ENCODE measurements at regions not wholly inside any gene's neighbourhood (a gene's known extent, or its start where the extent isn't known, plus 50 kb on each side); places are given as distances from the start of the nearest gene placed in this dataset.

DNA sequence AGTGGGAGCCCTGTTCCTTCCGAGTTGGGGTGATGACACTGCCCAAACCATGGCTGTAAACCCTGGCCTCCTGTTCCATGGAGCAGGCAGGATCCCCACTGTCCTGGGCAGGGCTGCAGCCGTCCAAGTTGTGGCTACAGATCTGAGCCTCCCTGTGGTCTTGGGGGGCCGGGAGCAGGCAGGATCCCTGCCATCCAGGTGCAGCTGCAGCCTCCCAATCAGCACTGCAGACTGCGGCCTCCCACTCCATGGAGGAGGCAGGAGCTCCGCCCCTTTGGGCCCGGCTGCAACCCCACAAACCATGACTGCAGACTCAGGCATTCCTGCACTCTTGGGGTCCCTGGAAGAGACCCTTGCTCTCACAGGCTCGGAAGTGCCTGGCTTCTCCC lies 872.1 kb upstream of the GJE1 start:
- H3K4me3 ChIP-seq (ENCODE audit: low read length): no peak overlapping the region
- no peaks in the 10 kb centered on the region for H3K36me3 ChIP-seq (ENCODE audit: insufficient read depth, low read length)
- H3K27me3 ChIP-seq (ENCODE audit: insufficient read depth, low read length): no peaks in the 10 kb centered on the region
- peaks cover 2% of the 10 kb centered on the region for H3K9me3 ChIP-seq (ENCODE audit: low read length)
- no peaks in the 10 kb centered on the region for H3K4me1 ChIP-seq (ENCODE audit: insufficient read depth, low read length)
- H2AFZ ChIP-seq (ENCODE audit: low read depth, low read length): no peak overlapping the region

DNA sequence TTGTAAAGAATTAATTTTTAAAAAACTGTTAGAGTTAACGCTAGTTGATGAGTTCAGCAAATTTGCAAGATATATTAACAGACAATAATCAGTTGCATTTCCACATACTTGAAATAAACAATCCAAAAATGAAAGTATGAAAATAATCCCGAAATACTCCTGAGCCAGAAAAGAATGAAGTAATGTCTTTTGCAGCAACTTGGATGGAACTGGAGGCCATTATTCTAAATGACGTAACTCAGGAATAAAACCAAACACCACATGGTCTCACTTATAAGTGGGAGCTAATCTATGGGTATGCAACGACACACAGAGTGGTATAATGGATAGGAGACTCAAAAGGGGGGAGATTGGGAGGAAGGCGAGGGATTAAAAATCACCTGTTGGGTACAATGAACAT lies 872.9 kb upstream of the GJE1 start:
- no peaks in the 10 kb centered on the region for H3K27me3 ChIP-seq (ENCODE audit: insufficient read depth, low read length)
- no peak overlapping the region for H3K4me3 ChIP-seq (ENCODE audit: low read length)
- no peaks in the 10 kb centered on the region for H3K36me3 ChIP-seq (ENCODE audit: insufficient read depth, low read length)
- H2AFZ ChIP-seq (ENCODE audit: low read depth, low read length): no peak overlapping the region
- no peaks in the 10 kb centered on the region for H3K4me1 ChIP-seq (ENCODE audit: insufficient read depth, low read length)
- peaks cover 2% of the 10 kb centered on the region for H3K9me3 ChIP-seq (ENCODE audit: low read length)

DNA sequence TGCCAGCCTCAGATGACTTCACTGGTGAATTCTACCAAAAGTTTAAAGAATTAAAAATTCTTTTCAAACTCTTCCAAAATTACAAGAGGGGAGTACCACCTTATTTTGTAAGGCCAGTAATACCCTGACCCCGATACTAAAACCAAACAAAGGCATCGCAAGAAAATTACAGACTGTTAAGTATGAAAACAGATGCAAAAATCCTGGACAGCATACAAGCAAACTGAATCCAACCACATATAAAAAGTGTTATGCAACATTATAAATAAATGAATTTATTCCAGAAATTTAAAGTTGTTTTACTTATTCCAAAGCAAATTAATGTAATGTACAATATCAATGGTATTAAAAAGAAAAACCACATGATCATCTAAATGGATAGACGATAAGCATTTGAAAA lies 873.6 kb upstream of the GJE1 start:
- Histone ChIP-seq H3K36me3 (ENCODE audit: insufficient read depth, low read length) (no peaks in the 10 kb centered on the region), H3K27me3 (ENCODE audit: insufficient read depth, low read length) (no peaks in the 10 kb centered on the region), H3K4me1 (ENCODE audit: insufficient read depth, low read length) (no peaks in the 10 kb centered on the region), H3K4me3 (ENCODE audit: low read length) (no peak overlapping the region), H2AFZ (ENCODE audit: low read depth, low read length) (no peak overlapping the region), H3K9me3 (ENCODE audit: low read length) (peaks cover 2% of the 10 kb centered on the region)

DNA sequence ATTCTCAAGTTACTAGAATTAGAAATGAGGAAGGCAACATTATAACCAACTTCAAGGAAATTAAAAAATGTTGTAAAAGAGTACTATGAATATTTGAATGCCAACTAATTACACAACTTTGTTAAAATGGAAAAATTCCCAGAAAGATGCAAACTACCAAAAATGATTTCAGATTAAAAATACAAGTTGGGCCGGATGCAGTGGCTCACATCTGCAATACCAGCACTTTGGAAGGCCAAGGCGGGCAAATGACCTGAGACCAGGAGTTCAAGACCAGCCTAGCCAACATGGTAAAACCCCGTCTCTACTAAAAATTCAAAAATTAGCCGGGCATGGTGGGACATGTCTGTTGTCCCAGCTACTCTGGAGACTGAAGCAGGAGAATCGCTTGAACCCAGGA lies 874.2 kb upstream of the GJE1 start:
- Histone ChIP-seq H3K4me3 (ENCODE audit: low read length) (no peak overlapping the region), H2AFZ (ENCODE audit: low read depth, low read length) (no peak overlapping the region), H3K9me3 (ENCODE audit: low read length) (peaks cover 2% of the 10 kb centered on the region), H3K36me3 (ENCODE audit: insufficient read depth, low read length) (no peaks in the 10 kb centered on the region), H3K4me1 (ENCODE audit: insufficient read depth, low read length) (no peaks in the 10 kb centered on the region), H3K27me3 (ENCODE audit: insufficient read depth, low read length) (no peaks in the 10 kb centered on the region)

DNA sequence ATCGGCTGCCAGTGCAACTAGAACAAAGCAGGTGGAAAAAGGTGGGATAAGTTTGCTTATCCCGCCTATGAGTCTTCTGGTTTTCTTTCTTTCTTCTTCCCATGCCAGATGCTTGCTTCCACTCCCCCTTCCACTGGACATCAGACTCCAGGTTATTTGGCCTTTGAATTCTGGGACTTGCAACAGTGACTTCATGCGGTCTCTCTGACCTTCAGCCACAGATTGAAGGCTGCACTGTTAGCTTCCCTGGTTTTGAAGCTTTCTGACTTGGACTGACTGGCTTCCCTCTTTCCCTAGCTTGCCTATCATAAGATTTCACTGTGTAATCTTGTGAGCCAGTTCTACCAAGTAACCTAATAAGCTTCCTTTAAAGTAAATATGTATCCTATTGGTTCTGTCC lies 878.4 kb upstream of the GJE1 start:
- H3K4me1 ChIP-seq (ENCODE audit: insufficient read depth, low read length): no peaks in the 10 kb centered on the region
- H2AFZ ChIP-seq (ENCODE audit: low read depth, low read length): no peak overlapping the region
- no peaks in the 10 kb centered on the region for H3K9me3 ChIP-seq (ENCODE audit: low read length)
- H3K4me3 ChIP-seq (ENCODE audit: low read length): no peak overlapping the region
- no peaks in the 10 kb centered on the region for H3K27me3 ChIP-seq (ENCODE audit: insufficient read depth, low read length)
- no peaks in the 10 kb centered on the region for H3K36me3 ChIP-seq (ENCODE audit: insufficient read depth, low read length)

DNA sequence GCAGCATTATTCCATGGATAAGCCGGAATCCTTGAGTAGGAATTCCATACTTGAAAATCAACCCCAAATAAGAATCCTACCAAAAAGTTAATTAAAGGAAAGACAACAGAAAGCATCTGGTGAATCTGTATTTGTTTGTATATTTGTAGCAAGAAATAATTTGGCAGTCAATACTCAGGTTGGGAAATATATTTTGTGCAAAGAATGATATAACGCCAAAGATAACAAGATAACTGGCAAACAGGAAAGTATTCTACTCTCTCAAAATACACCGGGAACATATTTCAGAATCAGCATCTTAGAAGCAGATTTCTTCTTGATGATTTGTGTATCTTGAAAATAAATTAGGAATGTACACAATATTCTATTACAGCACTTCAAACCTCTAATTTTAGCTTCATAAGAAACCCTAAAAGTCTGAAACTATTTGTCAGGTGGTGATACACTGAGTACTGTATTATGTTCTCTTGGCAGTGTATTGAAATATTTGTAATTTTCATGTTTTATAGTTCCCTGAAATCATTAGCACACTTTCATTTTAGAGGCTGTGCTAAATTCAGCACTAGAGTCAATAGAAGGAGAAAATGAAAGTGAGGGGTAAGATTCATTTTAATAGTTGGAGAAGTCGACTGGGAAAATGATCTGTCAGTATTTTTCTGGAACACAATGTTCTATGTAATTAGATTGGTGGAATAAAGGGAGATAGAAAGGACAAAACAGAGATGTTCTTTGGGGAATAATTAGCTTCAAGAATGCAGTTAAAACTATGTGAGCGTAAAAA lies 879.7 kb upstream of the GJE1 start:
- Histone ChIP-seq H3K4me3 (ENCODE audit: low read length) (no peak overlapping the region), H3K36me3 (ENCODE audit: insufficient read depth, low read length) (no peaks in the 10 kb centered on the region), H3K27me3 (ENCODE audit: insufficient read depth, low read length) (no peaks in the 10 kb centered on the region), H3K4me1 (ENCODE audit: insufficient read depth, low read length) (no peaks in the 10 kb centered on the region), H3K9me3 (ENCODE audit: low read length) (no peaks in the 10 kb centered on the region), H2AFZ (ENCODE audit: low read depth, low read length) (no peak overlapping the region)

DNA sequence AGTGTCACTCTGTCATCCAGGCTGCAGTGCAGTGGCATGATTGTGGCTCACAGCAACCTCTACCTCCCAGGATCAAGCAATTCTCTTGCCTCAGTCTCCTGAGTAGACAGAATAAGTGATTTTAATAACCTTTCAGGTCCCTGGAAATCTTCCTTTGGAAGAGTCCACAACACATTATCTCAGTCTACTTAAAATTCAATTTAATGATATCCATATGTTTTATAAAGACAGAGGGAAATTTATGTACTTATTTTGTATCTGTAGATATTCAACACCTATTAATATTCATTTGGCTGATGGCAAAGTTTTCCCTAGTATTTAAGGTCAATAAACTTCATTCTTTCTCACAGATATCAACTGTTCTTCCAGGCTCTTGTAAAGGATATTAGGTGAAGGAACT lies 881.4 kb upstream of the GJE1 start:
- H3K36me3 ChIP-seq (ENCODE audit: insufficient read depth, low read length): no peaks in the 10 kb centered on the region
- no peak overlapping the region for H3K4me3 ChIP-seq (ENCODE audit: low read length)
- H3K4me1 ChIP-seq (ENCODE audit: insufficient read depth, low read length): no peaks in the 10 kb centered on the region
- no peaks in the 10 kb centered on the region for H3K27me3 ChIP-seq (ENCODE audit: insufficient read depth, low read length)
- no peaks in the 10 kb centered on the region for H3K9me3 ChIP-seq (ENCODE audit: low read length)
- no peak overlapping the region for H2AFZ ChIP-seq (ENCODE audit: low read depth, low read length)

DNA sequence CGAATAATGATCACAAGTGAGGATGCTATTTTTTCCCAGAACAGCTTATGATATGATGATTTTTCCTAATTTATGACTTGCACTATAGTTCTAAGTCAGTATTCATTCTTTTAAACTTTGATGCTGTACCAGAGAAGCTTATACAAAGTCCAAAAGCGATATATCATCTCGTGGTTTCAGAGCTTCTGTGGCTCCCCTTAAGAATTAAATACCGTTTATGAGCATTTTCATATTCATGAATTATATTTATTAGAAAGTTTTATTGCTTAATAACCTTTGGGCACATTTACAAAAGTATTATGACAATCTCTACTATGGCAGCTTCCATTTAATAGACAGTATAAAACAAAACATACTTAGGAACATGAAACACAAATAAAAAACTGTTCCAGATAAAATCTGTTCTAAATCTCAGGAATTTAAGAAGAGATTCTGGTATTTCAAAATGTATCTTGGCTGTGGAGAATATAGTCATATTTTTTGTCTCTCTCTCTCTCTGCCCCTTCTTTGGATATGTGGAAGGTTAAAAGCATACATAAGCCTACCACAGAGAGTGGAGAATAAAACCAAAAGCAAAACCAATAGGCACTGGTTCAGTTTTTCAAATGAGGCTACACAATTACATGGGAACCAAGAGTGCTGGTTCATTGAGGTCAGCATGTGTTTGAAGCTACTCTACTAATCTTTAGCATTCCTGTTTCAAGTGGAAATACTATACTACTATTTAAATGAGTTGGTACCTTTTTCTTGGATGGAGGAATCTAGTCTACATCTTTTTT lies 884.5 kb upstream of the GJE1 start:
- no peaks in the 10 kb centered on the region for H3K36me3 ChIP-seq (ENCODE audit: insufficient read depth, low read length)
- no peak overlapping the region for H2AFZ ChIP-seq (ENCODE audit: low read depth, low read length)
- no peaks in the 10 kb centered on the region for H3K27me3 ChIP-seq (ENCODE audit: insufficient read depth, low read length)
- H3K4me1 ChIP-seq (ENCODE audit: insufficient read depth, low read length): no peaks in the 10 kb centered on the region
- H3K4me3 ChIP-seq (ENCODE audit: low read length): no peak overlapping the region
- no peaks in the 10 kb centered on the region for H3K9me3 ChIP-seq (ENCODE audit: low read length)

DNA sequence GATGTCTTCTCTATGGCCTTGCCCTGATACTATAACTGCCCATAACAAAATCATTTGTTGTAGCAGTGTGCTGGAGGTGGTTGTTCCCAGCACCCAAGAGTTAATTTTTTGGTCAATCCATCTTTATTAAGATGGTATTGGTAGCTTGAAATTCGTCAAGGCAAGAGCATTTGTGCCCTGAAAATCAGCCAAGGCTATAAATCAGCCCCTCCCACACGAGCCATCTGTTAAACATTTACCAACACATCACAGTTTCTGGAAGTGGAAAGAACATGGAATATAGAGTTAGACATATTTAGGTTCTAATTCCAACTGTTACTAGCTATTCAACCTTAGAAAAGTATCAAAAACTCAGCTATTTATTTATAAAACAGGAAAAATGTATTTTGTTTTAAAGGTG lies 888.4 kb upstream of the GJE1 start:
- Histone ChIP-seq H3K36me3 (ENCODE audit: insufficient read depth, low read length) (no peaks in the 10 kb centered on the region), H3K9me3 (ENCODE audit: low read length) (no peaks in the 10 kb centered on the region), H2AFZ (ENCODE audit: low read depth, low read length) (no peak overlapping the region), H3K4me1 (ENCODE audit: insufficient read depth, low read length) (no peaks in the 10 kb centered on the region), H3K4me3 (ENCODE audit: low read length) (no peak overlapping the region), H3K27me3 (ENCODE audit: insufficient read depth, low read length) (no peaks in the 10 kb centered on the region)

DNA sequence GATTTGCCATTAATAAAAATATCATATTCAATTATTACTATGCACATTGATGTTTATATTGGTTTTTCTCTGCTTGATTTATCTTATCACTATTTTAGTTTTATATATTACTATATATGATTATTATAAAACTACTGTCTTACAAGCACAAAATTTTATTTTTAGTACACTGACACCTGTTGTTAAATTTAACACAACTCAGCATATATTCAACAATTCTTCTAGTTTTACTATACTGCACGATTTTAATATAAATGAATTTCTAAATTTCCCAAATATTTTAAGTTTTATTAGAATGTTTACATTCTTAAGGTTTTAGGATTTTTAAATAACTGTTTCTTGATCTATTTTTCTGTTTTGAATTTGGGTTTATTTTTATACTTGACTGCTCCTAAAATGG lies 889.8 kb upstream of the GJE1 start:
- no peaks in the 10 kb centered on the region for H3K27me3 ChIP-seq (ENCODE audit: insufficient read depth, low read length)
- no peak overlapping the region for H2AFZ ChIP-seq (ENCODE audit: low read depth, low read length)
- H3K36me3 ChIP-seq (ENCODE audit: insufficient read depth, low read length): no peaks in the 10 kb centered on the region
- no peaks in the 10 kb centered on the region for H3K9me3 ChIP-seq (ENCODE audit: low read length)
- H3K4me3 ChIP-seq (ENCODE audit: low read length): no peak overlapping the region
- H3K4me1 ChIP-seq (ENCODE audit: insufficient read depth, low read length): no peaks in the 10 kb centered on the region

DNA sequence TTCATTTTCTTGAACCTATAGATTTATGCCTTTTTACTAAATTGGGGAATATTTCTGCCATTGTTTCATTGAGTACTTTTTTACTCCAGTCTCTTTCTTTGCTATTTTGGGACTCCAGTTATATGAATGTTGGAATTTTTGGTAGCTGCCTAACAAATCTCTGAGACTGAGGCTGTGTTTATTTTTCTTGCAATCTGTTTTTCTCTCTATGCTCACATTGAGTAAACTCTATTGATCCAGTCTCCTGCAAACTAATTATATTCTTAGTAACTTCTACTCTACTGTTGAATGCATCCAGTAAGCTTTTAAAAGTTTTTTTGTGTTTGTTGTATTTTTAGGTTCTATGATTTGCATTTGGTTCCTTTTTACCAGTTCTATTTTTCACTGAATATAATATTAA lies 903.4 kb upstream of the GJE1 start:
- Histone ChIP-seq H3K9me3 (ENCODE audit: low read length) (no peaks in the 10 kb centered on the region), H3K27me3 (ENCODE audit: insufficient read depth, low read length) (no peaks in the 10 kb centered on the region), H3K4me1 (ENCODE audit: insufficient read depth, low read length) (no peaks in the 10 kb centered on the region), H2AFZ (ENCODE audit: low read depth, low read length) (no peak overlapping the region), H3K36me3 (ENCODE audit: insufficient read depth, low read length) (no peaks in the 10 kb centered on the region), H3K4me3 (ENCODE audit: low read length) (no peak overlapping the region)

DNA sequence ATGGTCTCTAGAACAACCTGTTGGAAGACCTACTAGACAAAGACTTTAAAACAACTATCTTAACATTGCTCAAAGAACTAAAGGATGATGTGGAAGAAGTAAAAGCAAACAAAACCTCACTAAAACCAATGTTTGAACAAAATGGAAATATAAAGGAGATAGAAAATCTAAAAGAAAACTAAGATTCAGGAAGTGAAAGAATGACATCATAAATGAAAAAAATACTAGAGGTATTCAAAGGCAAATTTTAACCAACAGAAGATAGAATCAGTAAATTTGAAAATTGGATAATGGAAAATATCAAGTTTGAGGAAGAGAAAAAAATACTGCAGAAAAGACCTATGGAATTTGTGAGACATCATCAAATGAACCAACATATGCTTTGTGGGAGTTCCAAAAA lies 914.1 kb upstream of the GJE1 start:
- H3K27me3 ChIP-seq (ENCODE audit: insufficient read depth, low read length): no peaks in the 10 kb centered on the region
- H3K4me3 ChIP-seq (ENCODE audit: low read length): no peak overlapping the region
- H3K9me3 ChIP-seq (ENCODE audit: low read length): peaks cover 2% of the 10 kb centered on the region
- no peaks in the 10 kb centered on the region for H3K4me1 ChIP-seq (ENCODE audit: insufficient read depth, low read length)
- no peak overlapping the region for H2AFZ ChIP-seq (ENCODE audit: low read depth, low read length)
- no peaks in the 10 kb centered on the region for H3K36me3 ChIP-seq (ENCODE audit: insufficient read depth, low read length)

DNA sequence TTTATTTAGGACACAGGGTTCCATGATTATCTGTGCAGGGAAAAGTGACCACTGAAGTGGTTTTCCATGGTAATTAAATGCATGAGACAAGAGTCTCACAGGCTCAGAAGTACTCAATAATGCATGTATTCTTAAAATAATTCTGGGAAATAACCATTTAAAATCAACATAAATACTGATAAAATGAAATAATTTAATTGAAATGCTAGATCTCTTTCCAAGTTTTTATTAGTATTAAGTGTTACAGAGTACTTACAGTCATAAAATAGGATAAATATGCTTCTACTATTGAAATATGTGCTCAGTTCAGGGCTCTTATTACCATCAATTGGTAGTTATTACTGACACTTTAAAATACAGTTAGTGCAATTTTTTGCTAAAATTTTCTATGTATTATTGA lies 916.0 kb upstream of the GJE1 start:
- Histone ChIP-seq H3K9me3 (ENCODE audit: low read length) (peaks cover 2% of the 10 kb centered on the region), H3K4me1 (ENCODE audit: insufficient read depth, low read length) (no peaks in the 10 kb centered on the region), H2AFZ (ENCODE audit: low read depth, low read length) (no peak overlapping the region), H3K36me3 (ENCODE audit: insufficient read depth, low read length) (no peaks in the 10 kb centered on the region), H3K4me3 (ENCODE audit: low read length) (no peak overlapping the region), H3K27me3 (ENCODE audit: insufficient read depth, low read length) (no peaks in the 10 kb centered on the region)

Measured in neuron (in vitro differentiated cells).